ENCODE measurements at regions not wholly inside any gene's neighbourhood (a gene's known extent, or its start where the extent isn't known, plus 50 kb on each side); places are given as distances from the start of the nearest gene placed in this dataset.
"Not testable (repeated sequence)": the region's sequence is repeated elsewhere in the genome, so short reads cannot be mapped to it uniquely, and the experiment has no call there.

GRCh38 chr10:6692103-6692502 lies 112.0 kb upstream of the PRKCQ start:
- Histone ChIP-seq H3K27me3 (ENCODE audit: insufficient read depth, insufficient read length) (no peaks in the 10 kb centered on the region), H3K36me3 (ENCODE audit: insufficient read depth, insufficient read length, low read length) (no peaks in the 10 kb centered on the region), H3K4me3 (ENCODE audit: insufficient read length, low read depth) (no peak overlapping the region), H3K9ac (ENCODE audit: insufficient read length, low read depth) (no peak overlapping the region), H3K4me1 (ENCODE audit: insufficient read depth, insufficient read length) (no peaks in the 10 kb centered on the region), H3K9me3 (ENCODE audit: insufficient read depth, low read length) (no peaks in the 10 kb centered on the region; the same call in 1 of the 2 replicates)
- TF ChIP-seq YY1 (IDR thresholded peaks at IDR 0.05; ENCODE audit: insufficient read depth, insufficient read length) (no peak), ZNF274 (IDR thresholded peaks at IDR 0.05; ENCODE audit: low read depth, low read length) (no peak), SUZ12 (IDR thresholded peaks at IDR 0.05; ENCODE audit: extremely low read depth, insufficient read depth, insufficient read length) (no peak)
- no peak for DNase-seq (ENCODE audit: low read depth, low spot score)

GRCh38 chr10:6689036-6689435 lies 109.0 kb upstream of the PRKCQ start:
- H3K27me3 ChIP-seq (ENCODE audit: insufficient read depth, insufficient read length) = no peaks in the 10 kb centered on the region
- no peaks in the 10 kb centered on the region for H3K4me1 ChIP-seq (ENCODE audit: insufficient read depth, insufficient read length)
- H3K4me3 ChIP-seq (ENCODE audit: insufficient read length, low read depth) = no peak overlapping the region
- DNase-seq (ENCODE audit: low read depth, low spot score) = no peak
- H3K36me3 ChIP-seq (ENCODE audit: insufficient read depth, insufficient read length, low read length) = no peaks in the 10 kb centered on the region
- H3K9ac ChIP-seq (ENCODE audit: insufficient read length, low read depth) = no peak overlapping the region
- TF ChIP-seq ZNF274 (IDR thresholded peaks at IDR 0.05; ENCODE audit: low read depth, low read length) = no peak
- TF ChIP-seq YY1 (IDR thresholded peaks at IDR 0.05; ENCODE audit: insufficient read depth, insufficient read length) = no peak
- no peak for TF ChIP-seq SUZ12 (IDR thresholded peaks at IDR 0.05; ENCODE audit: extremely low read depth, insufficient read depth, insufficient read length)
- H3K9me3 ChIP-seq (ENCODE audit: insufficient read depth, low read length) = no peaks in the 10 kb centered on the region; the same call in 1 of the 2 replicates

GRCh38 chr10:6680735-6681134 lies 100.7 kb upstream of the PRKCQ start:
- H3K27me3 ChIP-seq (ENCODE audit: insufficient read depth, insufficient read length) = no peaks in the 10 kb centered on the region
- H3K4me3 ChIP-seq (ENCODE audit: insufficient read length, low read depth) = no peak overlapping the region
- no peak for TF ChIP-seq SUZ12 (IDR thresholded peaks at IDR 0.05; ENCODE audit: extremely low read depth, insufficient read depth, insufficient read length)
- TF ChIP-seq YY1 (IDR thresholded peaks at IDR 0.05; ENCODE audit: insufficient read depth, insufficient read length) = no peak
- TF ChIP-seq ZNF274 (IDR thresholded peaks at IDR 0.05; ENCODE audit: low read depth, low read length) = no peak

DNA sequence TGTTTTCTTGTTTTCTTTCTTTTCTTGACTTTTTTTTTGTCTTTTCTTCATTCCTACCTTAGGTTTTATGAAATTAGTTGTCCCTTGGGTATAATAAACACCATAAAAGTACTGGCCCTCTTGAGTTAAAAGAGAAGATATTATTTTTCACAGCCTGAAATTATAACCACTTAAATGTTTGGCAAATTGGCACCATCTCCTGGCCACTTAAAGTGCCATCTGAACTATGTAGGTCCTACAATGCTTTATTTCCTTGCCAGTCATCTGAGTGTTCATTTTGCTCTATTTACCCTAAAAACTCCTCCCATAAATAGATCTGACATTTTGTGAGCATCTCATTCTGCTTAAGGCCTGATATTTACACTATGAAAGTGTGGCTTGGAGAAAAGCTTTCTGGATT lies 98.9 kb upstream of the PRKCQ start:
- TF ChIP-seq SUZ12 (IDR thresholded peaks at IDR 0.05; ENCODE audit: extremely low read depth, insufficient read depth, insufficient read length) (no peak), ZNF274 (IDR thresholded peaks at IDR 0.05; ENCODE audit: low read depth, low read length) (no peak), YY1 (IDR thresholded peaks at IDR 0.05; ENCODE audit: insufficient read depth, insufficient read length) (no peak)
- no peak overlapping the region for H3K4me3 ChIP-seq (ENCODE audit: insufficient read length, low read depth)
- no peaks in the 10 kb centered on the region for H3K9me3 ChIP-seq (ENCODE audit: insufficient read depth, low read length)
- H3K36me3 ChIP-seq (ENCODE audit: insufficient read depth, insufficient read length, low read length) = no peaks in the 10 kb centered on the region
- no peaks in the 10 kb centered on the region for H3K27me3 ChIP-seq (ENCODE audit: insufficient read depth, insufficient read length)
- no peak for DNase-seq (ENCODE audit: low read depth, low spot score)
- no peaks in the 10 kb centered on the region for H3K4me1 ChIP-seq (ENCODE audit: insufficient read depth, insufficient read length)
- no peak overlapping the region for H3K9ac ChIP-seq (ENCODE audit: insufficient read length, low read depth)

More at GRCh38 chr10:6680735-6681134, 100.7 kb upstream of the PRKCQ start:
- Histone ChIP-seq H3K9ac (ENCODE audit: insufficient read length, low read depth) (no peak overlapping the region), H3K4me1 (ENCODE audit: insufficient read depth, insufficient read length) (no peaks in the 10 kb centered on the region), H3K9me3 (ENCODE audit: insufficient read depth, low read length) (no peaks in the 10 kb centered on the region), H3K36me3 (ENCODE audit: insufficient read depth, insufficient read length, low read length) (no peaks in the 10 kb centered on the region)
- no peak for DNase-seq (ENCODE audit: low read depth, low spot score)

- H3K4me1 ChIP-seq (ENCODE audit: insufficient read depth, insufficient read length) = no peaks in the 10 kb centered on the region
- no peaks in the 10 kb centered on the region for H3K27me3 ChIP-seq (ENCODE audit: insufficient read depth, insufficient read length)
- H3K36me3 ChIP-seq (ENCODE audit: insufficient read depth, insufficient read length, low read length) = no peaks in the 10 kb centered on the region
- H3K9ac ChIP-seq (ENCODE audit: insufficient read length, low read depth) = no peak overlapping the region
- H3K9me3 ChIP-seq (ENCODE audit: insufficient read depth, low read length) = no peaks in the 10 kb centered on the region
- DNase-seq (ENCODE audit: low read depth, low spot score) = peak; percentile 40
- H3K4me3 ChIP-seq (ENCODE audit: insufficient read length, low read depth) = no peak overlapping the region
- TF ChIP-seq YY1 (IDR thresholded peaks at IDR 0.05; ENCODE audit: insufficient read depth, insufficient read length) (no peak), ZNF274 (IDR thresholded peaks at IDR 0.05; ENCODE audit: low read depth, low read length) (no peak), SUZ12 (IDR thresholded peaks at IDR 0.05; ENCODE audit: extremely low read depth, insufficient read depth, insufficient read length) (no peak)
These were observed 98.2 kb upstream of the PRKCQ start for GRCh38 chr10:6678211-6678803.

GRCh38 chr10:6677129-6677528 lies 97.1 kb upstream of the PRKCQ start:
- H3K4me3 ChIP-seq (ENCODE audit: insufficient read length, low read depth); DNase-seq (ENCODE audit: low read depth, low spot score); H3K36me3 ChIP-seq (ENCODE audit: insufficient read depth, insufficient read length, low read length); H3K9ac ChIP-seq (ENCODE audit: insufficient read length, low read depth); H3K27me3 ChIP-seq (ENCODE audit: insufficient read depth, insufficient read length); H3K9me3 ChIP-seq (ENCODE audit: insufficient read depth, low read length); H3K4me1 ChIP-seq (ENCODE audit: insufficient read depth, insufficient read length): not testable (repeated sequence)

DNA sequence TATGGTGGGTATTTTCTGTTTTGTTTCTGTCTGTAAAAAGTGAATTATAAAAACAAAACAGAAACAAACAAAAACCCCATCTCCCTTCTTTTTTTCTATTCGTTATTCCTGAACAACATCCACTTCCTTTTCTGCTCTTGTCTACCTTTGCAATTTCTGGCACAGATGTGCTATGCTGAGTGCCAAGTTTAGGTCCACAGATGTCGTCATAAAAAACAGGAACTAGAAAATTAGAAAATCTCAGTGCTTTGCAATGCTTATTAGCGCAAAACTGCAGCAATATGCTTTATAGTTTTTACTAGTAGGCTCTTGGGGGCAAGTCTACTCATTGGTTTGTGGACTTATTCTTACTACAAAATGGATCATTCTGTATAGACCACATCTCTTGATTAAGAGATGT lies 94.2 kb upstream of the PRKCQ start:
- no peak for DNase-seq (ENCODE audit: low read depth, low spot score)
- Histone ChIP-seq H3K9me3 (ENCODE audit: insufficient read depth, low read length) (no peaks in the 10 kb centered on the region), H3K9ac (ENCODE audit: insufficient read length, low read depth) (no peak overlapping the region), H3K36me3 (ENCODE audit: insufficient read depth, insufficient read length, low read length) (no peaks in the 10 kb centered on the region), H3K27me3 (ENCODE audit: insufficient read depth, insufficient read length) (no peaks in the 10 kb centered on the region), H3K4me3 (ENCODE audit: insufficient read length, low read depth) (no peak overlapping the region), H3K4me1 (ENCODE audit: insufficient read depth, insufficient read length) (no peaks in the 10 kb centered on the region)
- TF ChIP-seq ZNF274 (IDR thresholded peaks at IDR 0.05; ENCODE audit: low read depth, low read length) = no peak
- no peak for TF ChIP-seq SUZ12 (IDR thresholded peaks at IDR 0.05; ENCODE audit: extremely low read depth, insufficient read depth, insufficient read length)
- no peak for TF ChIP-seq YY1 (IDR thresholded peaks at IDR 0.05; ENCODE audit: insufficient read depth, insufficient read length)

Data from NT2/D1 (cell line).